SU-DHL-6 (cell line): ENCODE measurements at regions not wholly inside any gene's neighbourhood (a gene's known extent, or its start where the extent isn't known, plus 50 kb on each side); places are given as distances from the start of the nearest gene placed in this dataset.

Experiments
- EZH2phosphoT487 ChIP-seq: fragments of 200-600 bp; sonication (generic), shearing (Covaris generic); conservative IDR thresholded peaks from 2 replicates; pipeline ENCODE4 v1.6.1; 2018; ENCODE audit warnings: mild to moderate bottlenecking, antibody characterized with exemption, low read length, moderate library complexity, mixed read lengths
- TF ChIP-seq, protein P1 (sequence below): fragments of 200-600 bp; sonication (generic); IDR thresholded peaks from one replicate; pipeline ENCODE4 v1.5.1; 2017; ENCODE audit warnings: antibody characterized with exemption, mild to moderate bottlenecking, low read length, moderate library complexity; ENCODE audit not compliant: insufficient read depth, poor library complexity, severe bottlenecking

DNA sequence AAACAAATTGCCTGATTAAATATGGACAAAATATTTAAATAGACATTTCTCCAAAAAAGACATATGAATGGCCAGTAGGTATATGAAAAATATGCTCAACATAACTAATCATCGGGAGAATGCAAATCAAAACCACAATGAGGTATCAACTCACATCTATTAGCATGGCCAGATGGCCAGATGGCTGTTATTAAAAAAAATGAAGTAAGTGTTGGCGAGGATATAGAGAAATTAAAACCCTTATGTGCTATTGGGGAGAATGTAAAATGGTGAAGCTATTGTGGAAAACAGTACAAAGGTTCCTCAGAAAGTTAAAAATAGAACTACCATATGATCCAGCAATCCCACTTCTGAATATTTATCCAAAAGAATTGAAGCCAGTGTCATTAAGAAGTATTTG, 272.3 kb upstream of the ZNF804A start:
- TF ChIP-seq, protein P1, sequence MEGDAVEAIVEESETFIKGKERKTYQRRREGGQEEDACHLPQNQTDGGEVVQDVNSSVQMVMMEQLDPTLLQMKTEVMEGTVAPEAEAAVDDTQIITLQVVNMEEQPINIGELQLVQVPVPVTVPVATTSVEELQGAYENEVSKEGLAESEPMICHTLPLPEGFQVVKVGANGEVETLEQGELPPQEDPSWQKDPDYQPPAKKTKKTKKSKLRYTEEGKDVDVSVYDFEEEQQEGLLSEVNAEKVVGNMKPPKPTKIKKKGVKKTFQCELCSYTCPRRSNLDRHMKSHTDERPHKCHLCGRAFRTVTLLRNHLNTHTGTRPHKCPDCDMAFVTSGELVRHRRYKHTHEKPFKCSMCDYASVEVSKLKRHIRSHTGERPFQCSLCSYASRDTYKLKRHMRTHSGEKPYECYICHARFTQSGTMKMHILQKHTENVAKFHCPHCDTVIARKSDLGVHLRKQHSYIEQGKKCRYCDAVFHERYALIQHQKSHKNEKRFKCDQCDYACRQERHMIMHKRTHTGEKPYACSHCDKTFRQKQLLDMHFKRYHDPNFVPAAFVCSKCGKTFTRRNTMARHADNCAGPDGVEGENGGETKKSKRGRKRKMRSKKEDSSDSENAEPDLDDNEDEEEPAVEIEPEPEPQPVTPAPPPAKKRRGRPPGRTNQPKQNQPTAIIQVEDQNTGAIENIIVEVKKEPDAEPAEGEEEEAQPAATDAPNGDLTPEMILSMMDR, result no peak
- TF ChIP-seq EZH2phosphoT487, result no peak
